IgD-negative memory B cell (primary cell): ENCODE measurements at regions not wholly inside any gene's neighbourhood (a gene's known extent, or its start where the extent isn't known, plus 50 kb on each side); places are given as distances from the start of the nearest gene placed in this dataset.
"Not testable (repeated sequence)": the region's sequence is repeated elsewhere in the genome, so short reads cannot be mapped to it uniquely, and the experiment has no call there.

Experiments
- H3K27ac Mint-ChIP-seq, 3 donors: one replicate each; pipeline ENCODE4 v1.8.0; 2020 to 2022; ENCODE audit warnings: mild to moderate bottlenecking in 3 of 3, mixed read lengths in 3 of 3, moderate library complexity in 1 of 3
- H3K27me3 Mint-ChIP-seq: one replicate; pipeline ENCODE4 v1.8.0; 2021; ENCODE audit warnings: mixed read lengths
- H3K36me3 Mint-ChIP-seq: one replicate; pipeline ENCODE4 v1.8.0; 2020; ENCODE audit warnings: mild to moderate bottlenecking, mixed read lengths
- H3K4me1 Mint-ChIP-seq, 3 donors: one replicate each; pipeline ENCODE4 v1.8.0; 2020 to 2022; ENCODE audit warnings: mixed read lengths in 3 of 3, mild to moderate bottlenecking in 1 of 3
- H3K4me3 Mint-ChIP-seq, 4 donors: one replicate each; pipeline ENCODE4 v1.8.0; 2020 to 2022; ENCODE audit warnings: mild to moderate bottlenecking in 4 of 4, mixed read lengths in 4 of 4, moderate library complexity in 3 of 4
- H3K9me3 Mint-ChIP-seq, 3 donors: one replicate each; pipeline ENCODE4 v1.8.0; 2020 to 2021; ENCODE audit warnings: mixed read lengths in 3 of 3, mild to moderate bottlenecking in 1 of 3

DNA sequence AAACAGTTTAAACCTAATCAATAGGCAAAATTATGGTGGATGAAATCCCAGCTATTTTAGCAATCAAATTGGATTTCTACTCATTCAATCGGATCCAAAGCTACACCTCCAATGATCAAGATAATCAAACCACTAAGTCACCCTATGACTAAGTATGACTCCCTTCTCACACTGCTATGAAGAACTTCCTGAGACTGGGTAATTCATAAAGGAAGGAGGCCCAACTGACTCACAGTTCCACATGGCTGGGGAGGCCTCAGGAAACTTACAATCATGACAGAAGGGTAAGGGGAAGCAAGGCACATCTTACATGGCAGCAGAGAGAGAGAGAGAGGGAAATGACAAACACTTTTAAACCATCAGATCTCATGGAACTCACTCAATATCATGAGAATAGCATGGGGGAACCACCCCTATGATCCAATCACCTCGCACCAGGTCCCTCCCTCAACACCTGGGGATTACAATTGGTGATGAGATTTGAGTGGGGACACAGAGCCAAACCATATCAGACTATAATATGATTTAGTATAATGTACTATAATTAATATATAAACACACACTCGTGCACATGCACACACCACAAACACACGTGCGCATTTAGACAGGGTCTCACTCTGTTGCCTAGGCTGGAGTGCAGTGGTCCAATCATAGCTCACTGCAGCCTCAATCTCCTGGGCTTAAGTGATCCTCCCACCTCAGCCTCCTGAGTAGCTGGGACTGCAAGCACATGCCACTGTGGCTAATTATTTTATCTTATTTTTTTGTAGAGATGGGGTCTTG, 213.6 kb upstream of the FOXK1 start:
- Mint-ChIP-seq H3K36me3 (no peaks in the 10 kb centered on the region), H3K27ac (no peak overlapping the region), H3K4me3 (no peak overlapping the region), H3K27me3 (no peaks in the 10 kb centered on the region), H3K4me1 (peaks cover 0 to 1% (median 0%) of the 10 kb centered on the region in 3 donors), H3K9me3 (peaks cover 0 to 4% (median 3%) of the 10 kb centered on the region in 3 donors)

DNA sequence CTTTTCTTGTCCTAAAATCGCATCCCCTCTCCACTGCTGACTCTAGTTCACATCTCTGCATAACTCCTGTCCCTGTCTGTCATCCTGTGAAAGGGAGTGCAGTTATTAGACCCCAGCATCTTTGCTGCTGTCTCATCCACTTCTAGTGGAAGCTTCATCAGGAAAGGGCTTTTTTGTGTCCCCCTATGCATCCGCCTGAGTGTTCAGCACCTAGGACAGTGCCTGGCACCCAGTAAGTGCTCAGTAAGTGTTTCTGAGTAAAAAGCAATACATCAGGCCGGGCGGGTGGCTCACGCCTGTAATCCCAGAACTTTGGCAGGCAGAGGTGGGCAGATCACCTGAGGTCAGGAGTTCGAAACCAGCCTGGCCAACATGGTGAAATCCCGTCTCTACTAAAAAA, 211.8 kb upstream of the FOXK1 start:
- Mint-ChIP-seq H3K27me3 (no peaks in the 10 kb centered on the region), H3K9me3 (peaks cover 0 to 7% (median 3%) of the 10 kb centered on the region in 3 donors), H3K27ac (no peak overlapping the region), H3K4me1 (peaks cover 0 to 1% (median 0%) of the 10 kb centered on the region in 3 donors), H3K4me3 (no peak overlapping the region), H3K36me3 (no peaks in the 10 kb centered on the region)

DNA sequence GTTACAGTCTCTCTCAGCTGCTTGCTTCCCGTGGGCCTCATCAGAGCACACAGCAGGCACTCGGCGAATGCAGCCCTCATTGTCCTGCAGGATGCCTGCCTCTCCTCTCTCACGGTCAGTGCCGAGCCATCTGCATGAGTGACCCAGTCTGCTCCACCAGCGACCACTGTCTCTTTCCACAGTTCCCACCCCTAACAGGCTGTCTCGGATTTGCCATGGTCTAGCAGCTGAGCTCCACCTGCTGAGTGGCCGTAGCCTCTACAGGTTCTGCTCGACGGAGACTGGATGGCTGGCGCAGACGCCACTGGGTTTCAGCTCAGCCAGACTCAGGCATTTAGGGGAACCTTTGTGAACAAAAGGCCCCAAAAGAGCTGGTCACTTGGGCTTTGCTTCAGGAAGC, 209.4 kb upstream of the FOXK1 start:
- no peaks in the 10 kb centered on the region for H3K27me3 Mint-ChIP-seq
- peaks cover 0 to 7% (median 3%) of the 10 kb centered on the region in 3 donors for H3K9me3 Mint-ChIP-seq
- H3K4me3 Mint-ChIP-seq, result no peak overlapping the region
- H3K27ac Mint-ChIP-seq, result no peak overlapping the region
- no peaks in the 10 kb centered on the region for H3K36me3 Mint-ChIP-seq
- no peaks in the 10 kb centered on the region for H3K4me1 Mint-ChIP-seq

DNA sequence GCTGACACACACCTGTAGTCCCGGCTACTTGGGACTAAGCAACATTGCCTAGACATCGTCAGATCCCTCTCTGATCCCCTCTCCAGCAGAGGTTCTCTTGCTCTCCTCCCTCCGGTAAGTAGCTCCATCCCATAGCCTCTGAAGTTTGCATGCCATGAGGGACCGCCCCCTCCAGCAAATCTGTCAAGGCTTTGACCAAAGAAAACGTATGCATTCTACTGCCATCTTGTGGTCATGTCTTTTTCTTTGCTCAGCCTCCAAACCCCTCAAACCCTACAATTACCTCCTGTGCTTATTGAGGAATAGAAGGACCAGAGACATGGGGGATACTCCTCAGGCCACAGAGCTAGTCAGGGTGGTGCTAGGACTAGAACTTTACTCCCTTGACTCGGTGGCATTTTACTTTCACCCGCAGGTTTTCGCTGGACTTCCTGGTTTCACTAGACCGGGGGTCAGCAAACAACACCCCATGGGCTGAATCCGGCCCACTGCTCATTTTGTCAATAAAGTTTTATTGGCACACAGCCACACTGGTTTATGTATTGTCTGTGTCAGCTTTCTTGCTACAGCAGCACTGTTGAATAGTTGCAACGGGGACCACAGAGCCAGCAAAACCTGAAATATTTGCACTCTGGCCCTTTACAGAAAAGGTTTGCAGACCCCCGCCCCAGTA, 202.6 kb upstream of the FOXK1 start:
- peaks cover 2% of the 10 kb centered on the region for H3K27me3 Mint-ChIP-seq
- peaks cover 7 to 20% (median 15%) of the 10 kb centered on the region in 3 donors for H3K9me3 Mint-ChIP-seq
- no peak overlapping the region for H3K4me3 Mint-ChIP-seq
- H3K27ac Mint-ChIP-seq, result no peak overlapping the region
- H3K36me3 Mint-ChIP-seq, result no peaks in the 10 kb centered on the region
- H3K4me1 Mint-ChIP-seq, result no peaks in the 10 kb centered on the region

DNA sequence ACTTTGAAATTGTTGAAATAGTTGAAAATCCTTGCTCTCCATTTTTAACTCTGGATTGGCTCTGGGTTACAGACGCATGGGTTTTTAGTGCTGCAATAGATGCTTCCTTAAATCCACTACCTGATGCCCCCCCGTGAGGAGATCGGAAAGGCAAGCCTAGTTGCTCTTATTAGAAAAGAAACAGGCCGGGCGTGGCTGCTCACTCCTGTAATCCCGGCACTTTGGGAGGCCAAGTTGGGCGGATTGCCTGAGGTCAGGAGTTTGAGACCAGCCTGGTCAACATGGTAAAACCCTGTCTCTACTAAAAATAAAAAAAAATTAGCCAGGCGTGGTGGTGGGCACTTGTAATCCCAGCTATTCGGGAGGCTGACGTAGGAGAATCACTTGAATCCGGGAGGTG, 202.0 kb upstream of the FOXK1 start:
- not testable (repeated sequence) for H3K4me1 Mint-ChIP-seq, H3K4me3 Mint-ChIP-seq, H3K27me3 Mint-ChIP-seq, H3K36me3 Mint-ChIP-seq, H3K27ac Mint-ChIP-seq
- peaks cover 7 to 20% (median 13%) of the 10 kb centered on the region in 3 donors for H3K9me3 Mint-ChIP-seq

DNA sequence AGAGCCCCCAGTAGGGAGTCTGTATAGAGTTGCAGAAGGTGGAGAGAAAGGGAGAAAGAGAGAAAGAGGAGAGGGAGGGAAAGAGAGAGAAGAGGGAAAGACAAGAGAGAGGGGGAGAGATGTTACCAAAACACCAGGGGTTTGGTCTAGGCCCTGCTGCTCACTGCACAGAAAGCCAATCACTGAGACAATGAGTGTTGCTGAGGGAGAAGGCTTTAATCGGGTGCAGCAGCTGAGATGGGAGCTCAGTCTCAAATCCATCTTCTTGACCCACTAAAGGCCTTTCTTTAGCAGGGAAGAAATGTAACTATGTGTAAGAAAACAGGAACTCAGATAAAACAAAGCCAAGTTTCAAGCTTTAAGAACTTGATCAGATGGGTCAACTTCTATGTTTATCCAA, 198.2 kb upstream of the FOXK1 start:
- peak overlapping the region in 1 of 4 donors; percentile 70 for H3K4me3 Mint-ChIP-seq

DNA sequence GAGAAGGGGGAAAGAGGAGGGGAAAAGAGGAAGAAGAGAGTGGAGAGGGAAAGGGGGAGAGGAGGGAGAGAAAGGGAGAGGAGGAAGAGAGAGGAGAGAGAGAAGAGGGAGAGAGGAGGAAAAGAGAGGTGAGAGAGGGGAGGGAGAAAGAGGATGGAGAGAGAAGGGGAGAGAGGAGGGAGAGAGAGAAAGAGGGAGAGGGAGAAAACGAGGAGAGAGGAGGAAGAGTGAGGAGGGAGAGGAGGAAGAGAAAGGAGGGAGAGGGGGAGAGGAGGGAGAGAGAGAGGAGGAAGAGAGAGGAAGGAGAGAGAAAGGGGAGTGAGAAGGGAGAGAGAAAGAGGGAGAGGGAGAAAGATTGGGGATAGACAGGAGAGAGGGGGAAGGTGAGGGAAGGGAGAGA, 197.6 kb upstream of the FOXK1 start:
- H3K27ac Mint-ChIP-seq, result no peak overlapping the region
- H3K9me3 Mint-ChIP-seq, result peaks cover 9 to 23% (median 12%) of the 10 kb centered on the region in 3 donors
- peaks cover 2% of the 10 kb centered on the region for H3K27me3 Mint-ChIP-seq
- H3K4me3 Mint-ChIP-seq, result no peak overlapping the region
- no peaks in the 10 kb centered on the region for H3K4me1 Mint-ChIP-seq
- no peaks in the 10 kb centered on the region for H3K36me3 Mint-ChIP-seq

More for the DNA sequence above, 198.2 kb upstream of the FOXK1 start:
- no peaks in the 10 kb centered on the region for H3K4me1 Mint-ChIP-seq
- H3K9me3 Mint-ChIP-seq, result peaks cover 7 to 20% (median 12%) of the 10 kb centered on the region in 3 donors
- H3K27me3 Mint-ChIP-seq, result peaks cover 2% of the 10 kb centered on the region
- H3K27ac Mint-ChIP-seq, result no peak overlapping the region
- H3K36me3 Mint-ChIP-seq, result no peaks in the 10 kb centered on the region

DNA sequence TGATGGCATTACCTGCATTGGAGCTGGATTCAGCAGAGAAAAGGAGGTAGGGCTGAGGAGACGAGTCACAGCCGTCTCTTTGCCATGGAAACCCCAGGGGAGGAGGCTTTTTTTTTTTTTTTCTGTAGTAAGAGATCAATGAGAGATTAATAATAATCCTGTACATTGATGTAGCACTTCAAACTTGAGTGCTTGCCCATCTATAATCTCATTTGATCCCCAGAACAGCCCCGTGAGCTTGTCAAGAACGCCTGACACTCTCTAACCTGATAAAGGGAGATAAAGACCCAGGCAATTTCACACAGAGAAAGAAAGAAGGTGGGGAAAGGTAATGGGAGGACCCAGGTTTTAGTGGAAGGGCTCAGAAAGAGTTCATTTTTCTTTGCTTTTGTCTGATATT, 195.2 kb upstream of the FOXK1 start:
- H3K4me3 Mint-ChIP-seq, result no peak overlapping the region
- no peaks in the 10 kb centered on the region for H3K36me3 Mint-ChIP-seq
- peaks cover 4 to 9% (median 8%) of the 10 kb centered on the region in 3 donors for H3K9me3 Mint-ChIP-seq
- no peaks in the 10 kb centered on the region for H3K4me1 Mint-ChIP-seq
- H3K27me3 Mint-ChIP-seq, result no peaks in the 10 kb centered on the region
- no peak overlapping the region for H3K27ac Mint-ChIP-seq

DNA sequence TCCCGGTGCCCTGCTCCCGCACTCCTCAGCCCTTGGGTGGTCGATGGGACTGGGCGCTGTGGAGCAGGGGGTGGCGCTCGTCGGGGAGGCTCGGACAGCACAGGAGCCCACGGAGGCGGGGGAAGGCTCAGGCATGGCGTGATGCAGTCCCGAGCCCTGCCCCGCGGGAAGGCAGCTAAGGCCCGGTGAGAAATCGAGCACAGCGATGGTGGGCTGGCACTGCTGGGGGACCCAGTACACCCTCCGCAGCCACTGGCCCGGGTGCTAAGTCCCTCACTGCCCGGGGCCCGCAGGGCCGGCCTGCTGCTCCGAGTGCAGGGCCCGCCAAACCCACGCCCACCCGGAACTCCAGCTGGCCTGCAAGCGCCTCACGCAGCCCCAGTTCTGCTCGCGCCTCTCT, 185.2 kb upstream of the FOXK1 start:
- H3K36me3 Mint-ChIP-seq, H3K4me1 Mint-ChIP-seq, H3K4me3 Mint-ChIP-seq, H3K27ac Mint-ChIP-seq, H3K27me3 Mint-ChIP-seq: not testable (repeated sequence)
- peaks cover 1 to 10% (median 10%) of the 10 kb centered on the region in 3 donors for H3K9me3 Mint-ChIP-seq

DNA sequence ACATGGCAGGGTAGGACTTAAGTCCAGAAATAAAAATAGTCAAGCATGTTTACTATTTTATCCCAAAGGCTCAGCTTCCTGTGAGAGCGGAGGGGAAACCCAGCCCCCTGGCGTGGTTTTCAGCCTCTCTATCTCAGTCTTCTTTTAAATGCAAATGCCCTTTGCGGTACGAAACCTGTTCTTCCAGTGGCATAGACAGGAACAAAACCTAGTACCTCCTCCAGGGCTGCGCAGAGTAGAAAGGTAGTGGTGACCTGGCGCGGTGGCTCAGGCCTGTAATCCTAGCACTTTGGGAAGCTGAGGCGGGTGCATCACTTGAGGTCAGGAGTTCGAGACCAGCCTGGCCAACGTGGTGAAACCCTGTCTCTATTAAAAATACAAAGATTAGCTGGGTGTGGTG, 181.3 kb upstream of the FOXK1 start:
- no peaks in the 10 kb centered on the region for H3K36me3 Mint-ChIP-seq
- peaks cover 6 to 8% (median 7%) of the 10 kb centered on the region in 3 donors for H3K9me3 Mint-ChIP-seq
- H3K4me3 Mint-ChIP-seq, result no peak overlapping the region
- no peak overlapping the region for H3K27ac Mint-ChIP-seq
- no peaks in the 10 kb centered on the region for H3K27me3 Mint-ChIP-seq
- no peaks in the 10 kb centered on the region for H3K4me1 Mint-ChIP-seq

DNA sequence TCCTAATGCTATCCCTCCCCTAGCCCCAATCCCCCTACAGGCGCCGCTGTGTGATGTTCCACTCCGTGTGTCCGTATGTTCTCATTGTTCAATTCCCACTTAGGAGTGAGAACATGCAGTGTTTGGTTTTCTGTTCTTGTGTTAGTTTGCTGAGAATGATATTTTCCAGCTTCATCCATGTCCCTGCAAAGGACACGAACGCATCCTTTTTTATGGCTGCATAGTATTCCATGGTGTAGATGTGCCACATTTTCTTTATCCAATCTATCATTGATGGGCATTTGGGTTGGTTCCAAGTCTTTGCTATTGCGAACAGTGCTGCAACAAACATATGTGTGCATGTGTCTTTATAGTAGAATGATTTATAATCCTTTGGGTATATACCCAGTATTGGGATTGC, 174.2 kb upstream of the FOXK1 start:
- not testable (repeated sequence) for H3K4me1 Mint-ChIP-seq, H3K36me3 Mint-ChIP-seq, H3K4me3 Mint-ChIP-seq, H3K27ac Mint-ChIP-seq, H3K27me3 Mint-ChIP-seq
- H3K9me3 Mint-ChIP-seq, result peaks cover 7 to 18% (median 8%) of the 10 kb centered on the region in 3 donors

DNA sequence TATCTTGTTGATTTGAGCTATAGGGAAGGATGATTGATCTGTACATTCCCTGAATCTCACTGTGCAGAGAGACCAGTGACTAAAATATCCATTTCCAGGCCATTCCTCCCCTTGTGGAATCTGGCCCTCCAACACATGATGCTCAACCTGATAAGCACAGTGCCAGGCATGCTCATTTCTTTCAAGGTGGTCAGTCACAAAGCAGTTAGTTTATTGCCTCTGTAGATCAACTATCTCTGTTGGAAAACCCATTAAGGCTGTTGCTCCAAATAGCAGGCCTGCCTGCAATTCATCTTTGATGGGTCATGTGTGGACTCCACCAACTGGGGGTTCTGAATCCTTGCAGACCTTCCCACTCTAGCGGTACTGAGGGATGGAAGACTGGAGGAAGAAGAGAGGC, 168.6 kb upstream of the FOXK1 start:
- Mint-ChIP-seq H3K9me3 (peaks cover 6 to 13% (median 10%) of the 10 kb centered on the region in 3 donors), H3K27me3 (peaks cover 2% of the 10 kb centered on the region), H3K36me3 (peaks cover 1% of the 10 kb centered on the region), H3K4me3 (no peak overlapping the region), H3K4me1 (no peaks in the 10 kb centered on the region), H3K27ac (no peak overlapping the region)

DNA sequence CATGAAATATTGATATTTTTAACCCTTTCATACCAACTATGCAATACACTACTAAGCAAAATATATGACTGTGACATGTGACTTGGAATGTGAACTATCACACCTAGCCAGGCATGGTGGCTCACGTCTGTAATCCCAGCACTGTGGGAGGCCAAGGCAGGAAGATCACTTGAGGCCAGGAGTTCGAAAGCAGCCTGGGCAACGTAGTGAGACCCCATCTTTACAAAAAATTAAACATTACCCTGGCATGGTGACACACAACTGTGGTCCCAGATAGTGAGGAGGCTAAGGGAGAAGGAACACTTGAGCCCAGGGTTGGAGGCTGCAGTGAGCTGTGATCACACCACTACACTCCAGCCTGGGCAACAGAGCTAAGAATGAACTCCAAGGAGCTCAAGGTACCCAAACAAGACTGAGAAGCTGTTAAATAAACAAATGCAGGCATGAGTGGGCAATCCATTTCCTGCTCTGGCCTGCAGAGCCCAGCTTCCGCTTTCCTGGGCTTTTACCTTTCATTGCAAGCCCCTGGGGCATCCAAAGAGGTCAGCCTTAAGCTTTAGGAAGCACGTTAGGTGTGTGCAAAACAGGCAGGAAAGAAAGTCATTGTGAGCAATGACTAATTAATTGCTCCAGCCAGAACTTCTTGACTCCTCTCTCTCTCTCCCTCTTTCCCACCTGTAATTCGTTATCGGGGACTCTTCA, 162.1 kb upstream of the FOXK1 start:
- Mint-ChIP-seq H3K9me3 (peaks cover 3 to 5% (median 4%) of the 10 kb centered on the region in 3 donors), H3K36me3 (no peaks in the 10 kb centered on the region), H3K4me1 (no peaks in the 10 kb centered on the region), H3K27me3 (peaks cover 6% of the 10 kb centered on the region), H3K4me3 (no peak overlapping the region), H3K27ac (no peak overlapping the region)

DNA sequence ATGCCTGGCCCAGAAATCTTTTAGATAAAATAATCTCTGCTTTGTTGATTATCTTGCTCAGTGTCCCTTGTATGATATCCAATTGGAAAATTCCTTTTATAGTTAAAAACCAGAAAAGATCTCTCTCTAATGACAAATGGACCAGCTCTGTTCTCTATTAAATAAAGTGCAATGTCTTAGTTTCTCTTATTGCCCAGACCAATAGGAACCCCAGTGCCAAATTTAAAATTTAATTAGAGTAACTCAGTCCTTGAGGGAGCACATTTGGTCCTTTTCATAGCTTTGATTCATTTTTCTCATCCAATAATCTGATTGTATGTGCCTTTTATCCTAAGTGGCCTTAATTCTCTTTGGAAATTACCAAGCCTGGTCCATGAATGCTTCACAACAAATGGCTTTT, 158.9 kb upstream of the FOXK1 start:
- Mint-ChIP-seq H3K27me3 (peaks cover 8% of the 10 kb centered on the region), H3K9me3 (peaks cover 0 to 4% (median 3%) of the 10 kb centered on the region in 3 donors), H3K4me3 (no peak overlapping the region), H3K36me3 (peaks cover 1% of the 10 kb centered on the region), H3K4me1 (no peaks in the 10 kb centered on the region), H3K27ac (no peak overlapping the region)

DNA sequence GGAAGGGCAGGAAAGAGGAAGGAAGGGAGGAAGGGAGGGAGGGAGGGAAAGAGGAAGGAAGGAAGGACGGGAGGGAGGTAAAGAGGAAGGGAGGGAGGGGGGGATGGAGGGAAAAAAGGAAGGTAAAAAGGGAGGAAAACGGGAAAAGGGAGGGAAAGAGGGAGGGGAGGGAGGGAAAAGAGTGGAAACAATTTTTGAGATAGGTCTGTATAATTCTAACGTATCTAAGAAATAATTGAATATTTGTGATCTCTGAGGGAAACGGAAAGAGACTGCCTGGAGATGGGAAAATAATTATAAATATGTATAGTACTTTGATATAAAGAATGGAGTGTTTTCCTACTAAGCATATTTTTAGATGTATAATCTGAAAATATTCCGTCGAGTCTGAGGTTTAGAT, 158.2 kb upstream of the FOXK1 start:
- no peak overlapping the region for H3K4me3 Mint-ChIP-seq
- peaks cover 6% of the 10 kb centered on the region for H3K27me3 Mint-ChIP-seq
- H3K9me3 Mint-ChIP-seq, result peaks cover 0 to 3% (median 2%) of the 10 kb centered on the region in 3 donors
- peaks cover 1% of the 10 kb centered on the region for H3K36me3 Mint-ChIP-seq
- H3K27ac Mint-ChIP-seq, result no peak overlapping the region
- H3K4me1 Mint-ChIP-seq, result no peaks in the 10 kb centered on the region
